ENCODE measurements at regions not wholly inside any gene's neighbourhood (a gene's known extent, or its start where the extent isn't known, plus 50 kb on each side); places are given as distances from the start of the nearest gene placed in this dataset.

- Mint-ChIP-seq H3K9me3 (ENCODE audit: low read depth) (peaks cover 4% of the 10 kb centered on the region), H3K27me3 (ENCODE audit: low read depth) (no peaks in the 10 kb centered on the region), H3K36me3 (ENCODE audit: low read depth) (no peaks in the 10 kb centered on the region), H3K4me3 (ENCODE audit: unreplicated experiment) (no peak overlapping the region), H3K4me1 (ENCODE audit: low read depth) (peaks cover 32% of the 10 kb centered on the region), H3K27ac (ENCODE audit: unreplicated experiment) (no peak overlapping the region)
- DNase-seq (ENCODE audit: low spot score), result no peak
- TF ChIP-seq CTCF (IDR thresholded peaks at IDR 0.05), result no peak
Measured at GRCh38 chr10:4687397-4687796, 138.6 kb upstream of the AKR1E2 start.

- H3K36me3 Mint-ChIP-seq (ENCODE audit: low read depth), result no peaks in the 10 kb centered on the region
- H3K27ac Mint-ChIP-seq (ENCODE audit: unreplicated experiment), result peak overlapping the region; percentile 22
- DNase-seq (ENCODE audit: low spot score), result no peak
- no peak overlapping the region for H3K4me3 Mint-ChIP-seq (ENCODE audit: unreplicated experiment)
- no peak for TF ChIP-seq CTCF (IDR thresholded peaks at IDR 0.05)
- H3K27me3 Mint-ChIP-seq (ENCODE audit: low read depth), result no peaks in the 10 kb centered on the region
- peaks cover 4% of the 10 kb centered on the region for H3K9me3 Mint-ChIP-seq (ENCODE audit: low read depth)
- peaks cover 28% of the 10 kb centered on the region for H3K4me1 Mint-ChIP-seq (ENCODE audit: low read depth)
Measured at GRCh38 chr10:4686644-4686996, 139.4 kb upstream of the AKR1E2 start.

- H3K9me3 Mint-ChIP-seq (ENCODE audit: low read depth), result peaks cover 4% of the 10 kb centered on the region
- H3K4me1 Mint-ChIP-seq (ENCODE audit: low read depth), result peaks cover 23% of the 10 kb centered on the region
- no peaks in the 10 kb centered on the region for H3K36me3 Mint-ChIP-seq (ENCODE audit: low read depth)
- H3K4me3 Mint-ChIP-seq (ENCODE audit: unreplicated experiment), result no peak overlapping the region
- H3K27ac Mint-ChIP-seq (ENCODE audit: unreplicated experiment), result peak overlapping the region; percentile 22
- no peak for DNase-seq (ENCODE audit: low spot score)
- TF ChIP-seq CTCF (IDR thresholded peaks at IDR 0.05), result no peak
- no peaks in the 10 kb centered on the region for H3K27me3 Mint-ChIP-seq (ENCODE audit: low read depth)
Measured at GRCh38 chr10:4685904-4686643, 139.9 kb upstream of the AKR1E2 start.

- DNase-seq (ENCODE audit: low spot score), result no peak
- no peak overlapping the region for H3K27ac Mint-ChIP-seq (ENCODE audit: unreplicated experiment)
- no peak overlapping the region for H3K4me3 Mint-ChIP-seq (ENCODE audit: unreplicated experiment)
- H3K9me3 Mint-ChIP-seq (ENCODE audit: low read depth), result peaks cover 4% of the 10 kb centered on the region
- TF ChIP-seq CTCF (IDR thresholded peaks at IDR 0.05), result no peak
- no peaks in the 10 kb centered on the region for H3K27me3 Mint-ChIP-seq (ENCODE audit: low read depth)
- no peaks in the 10 kb centered on the region for H3K36me3 Mint-ChIP-seq (ENCODE audit: low read depth)
- peaks cover 23% of the 10 kb centered on the region for H3K4me1 Mint-ChIP-seq (ENCODE audit: low read depth)
Measured at GRCh38 chr10:4685491-4685890, 140.5 kb upstream of the AKR1E2 start.

GRCh38 chr10:4684434-4684833, 141.6 kb upstream of the AKR1E2 start:
- Mint-ChIP-seq H3K27ac (ENCODE audit: unreplicated experiment) (no peak overlapping the region), H3K4me3 (ENCODE audit: unreplicated experiment) (no peak overlapping the region), H3K27me3 (ENCODE audit: low read depth) (no peaks in the 10 kb centered on the region), H3K9me3 (ENCODE audit: low read depth) (peaks cover 2% of the 10 kb centered on the region), H3K4me1 (ENCODE audit: low read depth) (peaks cover 23% of the 10 kb centered on the region), H3K36me3 (ENCODE audit: low read depth) (no peaks in the 10 kb centered on the region)
- no peak for TF ChIP-seq CTCF (IDR thresholded peaks at IDR 0.05)
- DNase-seq (ENCODE audit: low spot score), result no peak

All from chondrocyte (in vitro differentiated cells).